ENCODE measurements at regions not wholly inside any gene's neighbourhood (a gene's known extent, or its start where the extent isn't known, plus 50 kb on each side); places are given as distances from the start of the nearest gene placed in this dataset.

DNA sequence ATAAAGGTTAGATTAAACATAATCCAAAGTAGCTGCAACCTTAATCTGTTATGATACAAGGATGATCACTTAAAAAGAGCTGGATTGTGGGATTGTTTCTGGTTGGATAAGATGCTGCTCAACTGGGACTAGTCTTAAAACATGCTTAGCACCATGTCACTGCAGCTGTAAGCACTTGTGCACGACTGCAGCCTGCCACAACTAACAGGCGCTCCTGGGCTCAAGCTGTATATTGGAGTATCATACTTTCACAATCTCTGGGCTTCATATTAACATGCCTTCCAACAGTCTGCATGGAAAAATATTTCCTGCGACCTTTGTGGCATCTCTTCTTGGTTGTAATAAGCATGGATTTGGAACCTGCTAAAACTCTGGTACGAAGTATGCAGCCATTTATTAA, 493.0 kb upstream of the PITX2 start:
- no peak for TF ChIP-seq POLR2A (IDR thresholded peaks at IDR 0.05)
- no peak for TF ChIP-seq CTCF (IDR thresholded peaks at IDR 0.05)
